ENCODE measurements at regions not wholly inside any gene's neighbourhood (a gene's known extent, or its start where the extent isn't known, plus 50 kb on each side); places are given as distances from the start of the nearest gene placed in this dataset.

GRCh38 chr2:106708209-106708608 is 177.8 kb downstream of the ST6GAL2 start:
- 0% methylated on average over 1 of the region's 1 CpG for WGBS, 2 experiments (ENCODE audit: low coverage in 1 of 2, low lambda C conversion rate in 2 of 2, missing lambda C conversion rate in 2 of 2)
- no peaks in the 10 kb centered on the region for H3K9me2 ChIP-seq (ENCODE audit: insufficient read depth)
- no peak overlapping the region for H3K4me3 ChIP-seq
- no peaks in the 10 kb centered on the region for H3K27me3 ChIP-seq (replicated peaks; ENCODE audit: insufficient read depth)
- no peak overlapping the region for H3K4me2 ChIP-seq (ENCODE audit: unreplicated experiment)
- H3K79me2 ChIP-seq (ENCODE audit: insufficient read depth) = no peaks in the 10 kb centered on the region
- no peaks in the 10 kb centered on the region for H3F3A ChIP-seq (ENCODE audit: insufficient read depth)
- no peaks in the 10 kb centered on the region for H3K36me3 ChIP-seq (ENCODE audit: low read depth)
- in situ Hi-C loops (cut with MboI) = no loop called here
- H3K9me3 ChIP-seq (ENCODE audit: low read depth) = no peaks in the 10 kb centered on the region
- H3K27ac ChIP-seq = no peak overlapping the region
- H3K9ac ChIP-seq = no peak overlapping the region
- no peaks in the 10 kb centered on the region for H4K20me1 ChIP-seq (ENCODE audit: insufficient read depth)
- no peak for TF ChIP-seq EZH2phosphoT487 (IDR thresholded peaks at IDR 0.05; ENCODE audit: insufficient read depth, low read depth)
- no peak for TF ChIP-seq EZH2 (IDR thresholded peaks at IDR 0.05; ENCODE audit: insufficient read depth, poor library complexity, severe bottlenecking)
- H2AFZ ChIP-seq = no peak overlapping the region
- no peak for DNase-seq
- H3K4me1 ChIP-seq (ENCODE audit: insufficient read depth) = no peaks in the 10 kb centered on the region

DNA sequence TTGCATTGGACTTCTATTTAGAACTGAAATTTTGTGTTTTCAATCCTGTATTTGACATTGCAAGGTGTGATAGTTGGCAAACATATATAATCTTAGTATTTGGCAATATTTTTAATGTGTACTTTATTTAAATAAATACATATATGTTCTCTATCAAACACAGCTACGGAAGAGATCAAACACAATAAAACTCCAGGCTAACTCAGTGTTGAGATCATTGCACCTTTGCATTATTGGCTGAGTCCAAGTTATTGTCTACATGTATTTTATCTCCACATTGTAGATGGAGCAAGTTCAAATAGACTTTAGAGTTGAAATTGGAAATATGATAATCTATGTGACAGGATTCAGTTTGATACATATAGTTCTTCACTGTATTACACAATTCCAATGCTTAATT is 176.7 kb downstream of the ST6GAL2 start:
- in situ Hi-C loops (cut with MboI) = no loop called here
- TF ChIP-seq EZH2 (IDR thresholded peaks at IDR 0.05; ENCODE audit: insufficient read depth, poor library complexity, severe bottlenecking) = no peak
- no peak for TF ChIP-seq EZH2phosphoT487 (IDR thresholded peaks at IDR 0.05; ENCODE audit: insufficient read depth, low read depth)
- H3K4me1 ChIP-seq (ENCODE audit: insufficient read depth) = no peaks in the 10 kb centered on the region
- no peaks in the 10 kb centered on the region for H3K9me2 ChIP-seq (ENCODE audit: insufficient read depth)
- no peak overlapping the region for H3K4me3 ChIP-seq
- H3K27me3 ChIP-seq (replicated peaks; ENCODE audit: insufficient read depth) = no peaks in the 10 kb centered on the region
- no peak for DNase-seq
- H3K36me3 ChIP-seq (ENCODE audit: low read depth) = no peaks in the 10 kb centered on the region
- no peaks in the 10 kb centered on the region for H3F3A ChIP-seq (ENCODE audit: insufficient read depth)
- H3K4me2 ChIP-seq (ENCODE audit: unreplicated experiment) = no peak overlapping the region
- no peak overlapping the region for H3K27ac ChIP-seq
- H4K20me1 ChIP-seq (ENCODE audit: insufficient read depth) = no peaks in the 10 kb centered on the region
- H2AFZ ChIP-seq = no peak overlapping the region
- no peaks in the 10 kb centered on the region for H3K9me3 ChIP-seq (ENCODE audit: low read depth)
- H3K9ac ChIP-seq = no peak overlapping the region
- WGBS, 2 experiments (ENCODE audit: low coverage in 1 of 2, low lambda C conversion rate in 2 of 2, missing lambda C conversion rate in 2 of 2) = 30 to 41% methylated on average over 1 of the region's 1 CpG
- H3K79me2 ChIP-seq (ENCODE audit: insufficient read depth) = no peaks in the 10 kb centered on the region

DNA sequence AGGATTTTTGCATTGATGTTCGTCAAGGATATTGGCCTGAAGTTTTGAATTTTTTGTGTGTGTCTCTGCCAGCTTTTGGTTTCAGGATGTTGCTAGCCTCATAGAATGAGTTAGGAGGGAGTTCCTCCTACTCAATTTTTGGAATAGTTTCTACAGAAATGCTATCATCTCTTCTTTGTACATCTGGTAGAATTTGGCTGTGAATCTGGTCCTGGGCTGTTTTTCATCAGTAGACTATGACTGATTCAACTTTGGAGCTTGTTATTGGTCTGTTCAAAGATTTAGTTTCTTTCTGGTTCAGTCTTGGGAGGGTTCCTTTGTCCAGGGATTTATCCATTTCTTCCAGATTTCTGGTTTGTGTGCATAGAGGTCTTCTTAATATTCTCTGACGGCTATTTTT is 166.7 kb downstream of the ST6GAL2 start:
- Histone ChIP-seq H3K79me2 (ENCODE audit: insufficient read depth) (no peaks in the 10 kb centered on the region), H3K4me1 (ENCODE audit: insufficient read depth) (no peaks in the 10 kb centered on the region), H3K4me3 (no peak overlapping the region), H3K4me2 (ENCODE audit: unreplicated experiment) (no peak overlapping the region), H2AFZ (no peak overlapping the region), H3K9me3 (ENCODE audit: low read depth) (no peaks in the 10 kb centered on the region), H4K20me1 (ENCODE audit: insufficient read depth) (no peaks in the 10 kb centered on the region), H3K9ac (no peak overlapping the region), H3F3A (ENCODE audit: insufficient read depth) (no peaks in the 10 kb centered on the region), H3K9me2 (ENCODE audit: insufficient read depth) (no peaks in the 10 kb centered on the region), H3K27ac (no peak overlapping the region), H3K36me3 (ENCODE audit: low read depth) (no peaks in the 10 kb centered on the region), H3K27me3 (replicated peaks; ENCODE audit: insufficient read depth) (no peaks in the 10 kb centered on the region)
- WGBS, 2 experiments (ENCODE audit: low coverage in 1 of 2, low lambda C conversion rate in 2 of 2, missing lambda C conversion rate in 2 of 2) = 0 to 2% methylated on average over 2 of the region's 2 CpGs
- no peak for DNase-seq
- TF ChIP-seq EZH2phosphoT487 (IDR thresholded peaks at IDR 0.05; ENCODE audit: insufficient read depth, low read depth) = no peak
- no peak for TF ChIP-seq EZH2 (IDR thresholded peaks at IDR 0.05; ENCODE audit: insufficient read depth, poor library complexity, severe bottlenecking)
- in situ Hi-C loops (cut with MboI) = no loop called here

GRCh38 chr2:106720026-106720425 is 165.9 kb downstream of the ST6GAL2 start:
- Histone ChIP-seq H3K79me2 (ENCODE audit: insufficient read depth) (no peaks in the 10 kb centered on the region), H3K36me3 (ENCODE audit: low read depth) (no peaks in the 10 kb centered on the region), H3K9me2 (ENCODE audit: insufficient read depth) (no peaks in the 10 kb centered on the region), H3K27me3 (replicated peaks; ENCODE audit: insufficient read depth) (no peaks in the 10 kb centered on the region), H2AFZ (no peak overlapping the region), H3K4me1 (ENCODE audit: insufficient read depth) (no peaks in the 10 kb centered on the region), H3K4me2 (ENCODE audit: unreplicated experiment) (no peak overlapping the region), H3K4me3 (no peak overlapping the region), H3K9me3 (ENCODE audit: low read depth) (no peaks in the 10 kb centered on the region), H4K20me1 (ENCODE audit: insufficient read depth) (no peaks in the 10 kb centered on the region), H3K9ac (no peak overlapping the region), H3F3A (ENCODE audit: insufficient read depth) (no peaks in the 10 kb centered on the region), H3K27ac (no peak overlapping the region)
- TF ChIP-seq EZH2 (IDR thresholded peaks at IDR 0.05; ENCODE audit: insufficient read depth, poor library complexity, severe bottlenecking) (no peak), EZH2phosphoT487 (IDR thresholded peaks at IDR 0.05; ENCODE audit: insufficient read depth, low read depth) (no peak)
- no peak for DNase-seq
- 4 to 6% methylated on average over 1 of the region's 1 CpG for WGBS, 2 experiments (ENCODE audit: low coverage in 1 of 2, low lambda C conversion rate in 2 of 2, missing lambda C conversion rate in 2 of 2)
- in situ Hi-C loops (cut with MboI) = no loop called here

DNA sequence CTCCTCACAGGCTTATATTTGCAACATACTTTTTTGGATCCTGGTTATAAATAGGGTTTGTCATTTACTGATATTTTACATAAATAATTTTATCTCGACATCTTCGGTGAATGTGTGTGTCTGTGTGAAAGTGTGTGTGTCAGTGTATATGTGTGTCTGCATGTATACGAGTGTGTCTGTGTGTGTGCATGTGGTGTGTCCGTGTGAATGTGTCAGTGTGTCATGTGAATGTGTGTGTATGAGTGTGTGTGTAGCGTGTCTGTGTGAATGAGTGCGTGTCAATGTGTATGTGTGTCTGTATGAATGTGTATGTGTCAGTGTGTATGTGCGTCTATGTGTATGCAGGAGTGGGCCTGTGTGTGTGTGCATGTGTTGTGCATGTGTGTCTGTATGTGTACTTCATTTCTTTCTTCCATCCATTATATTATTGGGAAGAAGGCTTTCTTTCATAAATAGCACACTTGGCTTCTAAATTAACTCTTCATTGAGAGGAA is 161.6 kb downstream of the ST6GAL2 start:
- Histone ChIP-seq H3K79me2 (ENCODE audit: insufficient read depth) (no peaks in the 10 kb centered on the region), H2AFZ (no peak overlapping the region), H3K27me3 (replicated peaks; ENCODE audit: insufficient read depth) (no peaks in the 10 kb centered on the region), H3K9ac (no peak overlapping the region), H3K4me1 (ENCODE audit: insufficient read depth) (no peaks in the 10 kb centered on the region), H3K9me2 (ENCODE audit: insufficient read depth) (no peaks in the 10 kb centered on the region), H3K36me3 (ENCODE audit: low read depth) (no peaks in the 10 kb centered on the region), H3K9me3 (ENCODE audit: low read depth) (no peaks in the 10 kb centered on the region), H3K4me2 (ENCODE audit: unreplicated experiment) (no peak overlapping the region), H4K20me1 (ENCODE audit: insufficient read depth) (no peaks in the 10 kb centered on the region), H3K4me3 (no peak overlapping the region), H3F3A (ENCODE audit: insufficient read depth) (no peaks in the 10 kb centered on the region), H3K27ac (no peak overlapping the region)
- no peak for DNase-seq
- 42 to 46% methylated on average over 7 of the region's 7 CpGs for WGBS, 2 experiments (ENCODE audit: low coverage in 1 of 2, low lambda C conversion rate in 2 of 2, missing lambda C conversion rate in 2 of 2)
- in situ Hi-C loops (cut with MboI) = no loop called here
- TF ChIP-seq EZH2 (IDR thresholded peaks at IDR 0.05; ENCODE audit: insufficient read depth, poor library complexity, severe bottlenecking) (no peak), EZH2phosphoT487 (IDR thresholded peaks at IDR 0.05; ENCODE audit: insufficient read depth, low read depth) (no peak)

All from GM23248 (cell line).